MM.1S (cell line): ENCODE measurements at regions not wholly inside any gene's neighbourhood (a gene's known extent, or its start where the extent isn't known, plus 50 kb on each side); places are given as distances from the start of the nearest gene placed in this dataset.

Experiments used
- DNase-seq: peaks from one replicate; pipeline ENCODE4 v3.0.0-alpha.2; 2015
- H2AFZ ChIP-seq: fragments of 300-600 bp; sonication (generic); 2 replicates; pipeline ENCODE4 v1.6.0; 2016; ENCODE audit warnings: antibody characterized with exemption, low read length
- H3F3A ChIP-seq: fragments of 300-600 bp; sonication (generic); 2 replicates; pipeline ENCODE4 v1.6.1; 2016; ENCODE audit warnings: mild to moderate bottlenecking, antibody characterized with exemption, low read length, moderate library complexity, mixed read lengths; ENCODE audit not compliant: insufficient read depth
- H3K27ac ChIP-seq: fragments of 300-600 bp; sonication (generic); 2 replicates; pipeline ENCODE4 v1.5.1; 2016; ENCODE audit warnings: mild to moderate bottlenecking, low read length
- H3K27me3 ChIP-seq: fragments of 300-600 bp; sonication (generic); replicated peaks from 2 replicates; pipeline ENCODE4 v1.6.0; 2016; ENCODE audit warnings: low read length; ENCODE audit not compliant: insufficient read depth
- H3K36me3 ChIP-seq: fragments of 300-600 bp; sonication (generic); replicated peaks from 2 replicates; pipeline ENCODE4 v1.6.1; 2016; ENCODE audit warnings: mild to moderate bottlenecking, low read length, mixed read lengths; ENCODE audit not compliant: insufficient read depth
- H3K4me1 ChIP-seq: fragments of 300-600 bp; sonication (generic); 2 replicates; pipeline ENCODE4 v1.6.1; 2016; ENCODE audit warnings: low read length, mixed read lengths
- H3K4me2 ChIP-seq: fragments of 300-600 bp; sonication (generic); 2 replicates; pipeline ENCODE4 v1.6.0; 2016; ENCODE audit warnings: low read depth, low read length
- H3K4me3 ChIP-seq: fragments of 300-600 bp; sonication (generic); 2 replicates; pipeline ENCODE4 v1.5.1; 2016; ENCODE audit warnings: low read length, mixed read lengths
- H3K79me2 ChIP-seq: fragments of 300-600 bp; sonication (generic); 2 replicates; pipeline ENCODE4 v1.6.1; 2016; ENCODE audit warnings: mixed run types, low read length, mixed read lengths
- H3K9ac ChIP-seq: fragments of 300-600 bp; sonication (generic); 2 replicates; pipeline ENCODE4 v1.6.1; 2016; ENCODE audit warnings: low read length, mixed read lengths
- H3K9me2 ChIP-seq: fragments of 300-600 bp; sonication (generic); replicated peaks from 2 replicates; pipeline ENCODE4 v1.6.1; 2016; ENCODE audit warnings: mild to moderate bottlenecking, low read length, mixed read lengths; ENCODE audit not compliant: insufficient read depth
- H3K9me3 ChIP-seq: fragments of 300-600 bp; sonication (generic); replicated peaks from 2 replicates; pipeline ENCODE4 v1.6.1; 2016; ENCODE audit warnings: mild to moderate bottlenecking, low read length, mixed read lengths; ENCODE audit not compliant: insufficient read depth
- H4K20me1 ChIP-seq: fragments of 300-600 bp; sonication (generic); 2 replicates; pipeline ENCODE4 v1.6.1; 2016; ENCODE audit warnings: mild to moderate bottlenecking, low read length, moderate library complexity, mixed read lengths; ENCODE audit not compliant: insufficient read depth
- CTCF ChIP-seq: fragments of 300-600 bp; sonication (generic); IDR thresholded peaks from 2 replicates; pipeline ENCODE4 v1.5.1; 2016; ENCODE audit warnings: antibody characterized with exemption, low read length, mixed read lengths
- EZH2 ChIP-seq: fragments of 300-600 bp; sonication (generic); optimal IDR thresholded peaks from 2 replicates; pipeline ENCODE3; 2017; ENCODE audit warnings: low read depth, mild to moderate bottlenecking, antibody characterized with exemption, low read length, mixed read lengths
- EZH2phosphoT487 ChIP-seq: fragments of 300-600 bp; sonication (generic); IDR thresholded peaks from 2 replicates; pipeline ENCODE4 v1.6.1; 2018; ENCODE audit warnings: antibody characterized with exemption, low read length

GRCh38 chr15:98417346-98417745 is 231.0 kb upstream of the IGF1R start:
- no peaks in the 10 kb centered on the region for H3K9me3 ChIP-seq
- TF ChIP-seq CTCF, result no peak
- TF ChIP-seq EZH2, result no peak
- no peak for TF ChIP-seq EZH2phosphoT487
- no peaks in the 10 kb centered on the region for H3K36me3 ChIP-seq
- H3F3A ChIP-seq, result no peaks in the 10 kb centered on the region
- no peak overlapping the region for H2AFZ ChIP-seq
- H3K79me2 ChIP-seq, result no peaks in the 10 kb centered on the region
- peaks cover 4% of the 10 kb centered on the region; the same call in 1 of the 2 replicates for H3K4me1 ChIP-seq
- no peak overlapping the region for H3K4me2 ChIP-seq
- peaks cover 5% of the 10 kb centered on the region for H3K27me3 ChIP-seq
- no peaks in the 10 kb centered on the region for H3K9me2 ChIP-seq
- no peak for DNase-seq
- H3K4me3 ChIP-seq, result no peak overlapping the region
- H3K27ac ChIP-seq, result no peak overlapping the region
- H3K9ac ChIP-seq, result no peak overlapping the region
- H4K20me1 ChIP-seq, result no peaks in the 10 kb centered on the region

- Histone ChIP-seq H3F3A (no peaks in the 10 kb centered on the region), H3K4me2 (no peak overlapping the region), H3K9me2 (no peaks in the 10 kb centered on the region), H3K4me1 (peaks cover 4% of the 10 kb centered on the region; the same call in 1 of the 2 replicates), H3K36me3 (no peaks in the 10 kb centered on the region), H3K27ac (no peak overlapping the region), H3K9me3 (no peaks in the 10 kb centered on the region), H2AFZ (no peak overlapping the region), H3K27me3 (peaks cover 8% of the 10 kb centered on the region), H3K79me2 (no peaks in the 10 kb centered on the region), H3K9ac (no peak overlapping the region), H3K4me3 (no peak overlapping the region), H4K20me1 (no peaks in the 10 kb centered on the region)
- TF ChIP-seq EZH2phosphoT487 (no peak), EZH2 (no peak), CTCF (no peak)
- DNase-seq, result no peak
These were observed 230.2 kb upstream of the IGF1R start for GRCh38 chr15:98418122-98418521.

- Histone ChIP-seq H3K9me2 (no peaks in the 10 kb centered on the region), H3K9ac (no peak overlapping the region), H3F3A (no peaks in the 10 kb centered on the region), H3K36me3 (no peaks in the 10 kb centered on the region), H4K20me1 (no peaks in the 10 kb centered on the region), H3K4me2 (no peak overlapping the region), H3K79me2 (no peaks in the 10 kb centered on the region), H3K9me3 (no peaks in the 10 kb centered on the region), H2AFZ (no peak overlapping the region), H3K4me1 (peaks cover 4% of the 10 kb centered on the region; the same call in 1 of the 2 replicates), H3K27me3 (peaks cover 8% of the 10 kb centered on the region), H3K27ac (no peak overlapping the region), H3K4me3 (no peak overlapping the region)
- DNase-seq, result no peak
- TF ChIP-seq EZH2phosphoT487 (no peak), CTCF (no peak), EZH2 (no peak)
These were observed 229.1 kb upstream of the IGF1R start for GRCh38 chr15:98419173-98419780.
